HCT116 (cell line): ENCODE measurements at regions not wholly inside any gene's neighbourhood (a gene's known extent, or its start where the extent isn't known, plus 50 kb on each side); places are given as distances from the start of the nearest gene placed in this dataset.

Experiments used
- ATAC-seq: fragments of 200-7000 bp; cut with Tn5 transposase; 2 replicates; pipeline ENCODE4 v1.9.1; 2020; ENCODE audit warnings: mild to moderate bottlenecking, moderate library complexity
- BruUV-seq: library from RNA; stranded (reverse); fragments of 400-500 nt; replicated peaks from 2 replicates; lab custom pipeline; 2021; lab: Mats Ljungman, UMichigan
- CTCF ChIA-PET: fragments of 300-600 bp; sonication (Branson Sonifier 250); formaldehyde crosslinking; loops from one replicate; lab custom pipeline; 2021; ENCODE audit warnings: antibody characterized with exemption; lab: Charles Lee
- POLR2A ChIA-PET: fragments of 300-600, 350-600 bp; sonication (Branson Sonifier 250); formaldehyde crosslinking; loops from one replicate; lab custom pipeline; 2021; ENCODE audit warnings: antibody characterized with exemption; lab: Charles Lee
- RAD21 ChIA-PET, 2 experiments: fragments of 300-600 bp; sonication (Branson Sonifier 250); formaldehyde crosslinking; loops; one replicate each; lab custom pipeline; 2023; ENCODE audit warnings: low total read pairs in 2 of 2; ENCODE audit not compliant: uncharacterized antibody in 2 of 2, unreplicated experiment in 2 of 2, low non-redundant PET in 1 of 2; lab: Charles Lee
- DNase-seq: peaks from one replicate; pipeline ENCODE4 v3.0.0-alpha.2; 2010; ENCODE audit warnings: low read depth, low spot score
- H2AFZ ChIP-seq: fragments of 200-600 bp; shearing (Covaris generic), sonication (generic); 2 replicates; pipeline ENCODE4 v1.6.1; 2017; ENCODE audit warnings: low read depth, mixed run types, mixed read lengths, antibody characterized with exemption, low read length; ENCODE audit not compliant: poor library complexity, severe bottlenecking
- H3K27ac ChIP-seq: 2 replicates; pipeline ENCODE4 v1.5.1; 2012; ENCODE audit warnings: low read depth, low read length
- H3K27me3 ChIP-seq: fragments of 200-600 bp; sonication (generic); 2 replicates; pipeline ENCODE4 v1.6.1; 2016; ENCODE audit warnings: mixed run types, low read length, mixed read lengths; ENCODE audit not compliant: insufficient read depth
- H3K36me3 ChIP-seq, 2 experiments: fragments of 200-500 bp in 1 of 2; fragments of 200-600 bp in 1 of 2; sonication (Bioruptor generic) in 1 of 2; sonication (generic) in 1 of 2; 2 replicates each; pipeline versions ENCODE4 v1.5.1 to v1.6.1; 2014 to 2016; ENCODE audit warnings: low read length in 2 of 2, inconsistent platforms in 1 of 2, mixed read lengths in 1 of 2, mixed run types in 1 of 2; ENCODE audit not compliant: insufficient read depth in 2 of 2, control insufficient read depth in 1 of 2
- H3K4me1 ChIP-seq, 2 experiments: fragments of 200-600 bp in 1 of 2; sonication (generic) in 1 of 2; 2 replicates each; pipeline versions ENCODE4 v1.5.1 to v1.6.1; 2012 to 2017; ENCODE audit warnings: low read length in 2 of 2, inconsistent platforms in 1 of 2, mild to moderate bottlenecking in 1 of 2, mixed read lengths in 1 of 2, mixed run types in 1 of 2, moderate library complexity in 1 of 2; ENCODE audit not compliant: insufficient read depth in 2 of 2, control insufficient read depth in 1 of 2
- H3K4me2 ChIP-seq: fragments of 200-600 bp; sonication (generic); 2 replicates; pipeline ENCODE4 v1.6.1; 2017; ENCODE audit warnings: mixed run types, low read length, mixed read lengths
- H3K4me3 ChIP-seq, 2 experiments: fragments of 200-600 bp in 1 of 2; sonication (generic) in 1 of 2; replicated peaks in 1 of 2; 2 replicates each; pipeline ENCODE4 v1.5.1; 2011 to 2016; ENCODE audit warnings: low read length in 2 of 2, control low read depth in 1 of 2, low read depth in 1 of 2, mild to moderate bottlenecking in 1 of 2, mixed read lengths in 1 of 2, mixed run types in 1 of 2
- H3K79me2 ChIP-seq: fragments of 200-600 bp; sonication (generic); 2 replicates; pipeline ENCODE4 v1.6.1; 2017; ENCODE audit warnings: mild to moderate bottlenecking, mixed run types, low read length, moderate library complexity, mixed read lengths; ENCODE audit not compliant: insufficient read depth
- H3K9ac ChIP-seq: fragments of 200-600 bp; sonication (generic); 2 replicates; pipeline ENCODE4 v1.6.1; 2016; ENCODE audit warnings: low read length, mixed read lengths
- H3K9me2 ChIP-seq: fragments of 200-600 bp; sonication (generic), shearing (Covaris generic); 2 replicates; pipeline ENCODE4 v1.6.1; 2017; ENCODE audit warnings: mixed run types, mild to moderate bottlenecking, moderate library complexity; ENCODE audit not compliant: insufficient read depth
- H3K9me3 ChIP-seq, 2 experiments: fragments of 200-500 bp in 1 of 2; fragments of 200-600 bp in 1 of 2; sonication (Bioruptor generic) in 1 of 2; sonication (generic) in 1 of 2; 2 replicates each; pipeline ENCODE4 v1.6.1; 2014 to 2017; ENCODE audit warnings: low read length in 2 of 2, mixed read lengths in 2 of 2, inconsistent platforms in 1 of 2, low read depth in 1 of 2, mild to moderate bottlenecking in 1 of 2, mixed run types in 1 of 2, moderate library complexity in 1 of 2; ENCODE audit not compliant: control insufficient read depth in 1 of 2, insufficient read depth in 1 of 2
- H4K20me1 ChIP-seq: fragments of 200-600 bp; sonication (generic), shearing (Covaris generic); 2 replicates; pipeline ENCODE4 v1.6.1; 2017; ENCODE audit warnings: mixed run types, mild to moderate bottlenecking, moderate library complexity; ENCODE audit not compliant: insufficient read depth
- CBX3 ChIP-seq: IDR thresholded peaks from 2 replicates; pipeline ENCODE4 v1.6.1; 2012; ENCODE audit warnings: low read depth
- CEBPB ChIP-seq: IDR thresholded peaks from 2 replicates; pipeline ENCODE4 v1.6.1; 2012; ENCODE audit warnings: low read depth
- EGR1 ChIP-seq: IDR thresholded peaks from 2 replicates; pipeline ENCODE4 v1.6.1; 2012; ENCODE audit warnings: low read depth
- EZH2 ChIP-seq: fragments of 200-600 bp; sonication (generic); IDR thresholded peaks from 2 replicates; pipeline ENCODE4 v1.6.1; 2017; ENCODE audit warnings: antibody characterized with exemption, mixed run types
- EZH2phosphoT487 ChIP-seq: fragments of 200-600 bp; IDR thresholded peaks from 2 replicates; pipeline ENCODE4 v1.6.1; 2018; ENCODE audit warnings: antibody characterized with exemption, borderline replicate concordance
- FOSL1 ChIP-seq: IDR thresholded peaks from 2 replicates; pipeline ENCODE4 v1.6.1; 2012; ENCODE audit warnings: low read depth
- JUND ChIP-seq: IDR thresholded peaks from 2 replicates; pipeline ENCODE4 v1.6.1; 2012
- MAX ChIP-seq: IDR thresholded peaks from 2 replicates; pipeline ENCODE4 v1.6.1; 2012
- POLR2A ChIP-seq: IDR thresholded peaks from 2 replicates; pipeline ENCODE4 v1.7.0; 2011; ENCODE audit warnings: borderline replicate concordance; ENCODE audit not compliant: insufficient read depth, insufficient read length; ENCODE audit errors: extremely low read depth
- POLR2AphosphoS5 ChIP-seq: IDR thresholded peaks from 2 replicates; pipeline ENCODE4 v1.6.1; 2011; ENCODE audit warnings: mild to moderate bottlenecking, low read depth, low read length, moderate library complexity
- RAD21 ChIP-seq: IDR thresholded peaks from 2 replicates; pipeline ENCODE4 v1.6.1; 2012; ENCODE audit warnings: low read depth, mild to moderate bottlenecking
- REST ChIP-seq: IDR thresholded peaks from 2 replicates; pipeline ENCODE4 v1.6.1; 2012; ENCODE audit warnings: low read depth
- SRF ChIP-seq: IDR thresholded peaks from 2 replicates; pipeline ENCODE4 v1.6.1; 2012; ENCODE audit warnings: low read depth
- TCF7L2 ChIP-seq: IDR thresholded peaks from 2 replicates; pipeline ENCODE4 v1.7.0; 2011; ENCODE audit warnings: borderline replicate concordance, inconsistent platforms; ENCODE audit not compliant: insufficient read depth, insufficient read length; ENCODE audit errors: extremely low read depth
- YY1 ChIP-seq: IDR thresholded peaks from 2 replicates; pipeline ENCODE4 v1.6.1; 2011; ENCODE audit warnings: low read length, low read depth, moderate library complexity, mild to moderate bottlenecking; ENCODE audit not compliant: insufficient replicate concordance; ENCODE audit errors: extremely low read depth
- ZBTB33 ChIP-seq: IDR thresholded peaks from 2 replicates; pipeline ENCODE4 v1.6.1; 2011; ENCODE audit warnings: mild to moderate bottlenecking, low read length, moderate library complexity; ENCODE audit not compliant: insufficient replicate concordance; ENCODE audit errors: extremely low read depth
- ZNF274 ChIP-seq: fragments of 200-500 bp; sonication (Bioruptor generic); IDR thresholded peaks from 2 replicates; pipeline ENCODE4 v1.6.1; 2014; ENCODE audit warnings: mild to moderate bottlenecking, low read depth, low read length, inconsistent platforms
- intact Hi-C: fragments of 100-400 bp; cut with micrococcal nuclease; formaldehyde crosslinking; loops from 2 replicates; pipeline ENCODE4 v1.10.0; 2022
- TF ChIP-seq, protein P1 (sequence below), 3 experiments: fragments of 200-600 bp in 1 of 3; sonication (generic) in 1 of 3; IDR thresholded peaks in 2 of 3; conservative IDR thresholded peaks in 1 of 3; 2 replicates each; pipeline ENCODE4 v1.5.1; 2012 to 2017; ENCODE audit warnings: low read depth in 2 of 3, low read length in 2 of 3, antibody characterized with exemption in 1 of 3, borderline replicate concordance in 1 of 3, control low read depth in 1 of 3, mild to moderate bottlenecking in 1 of 3, mixed read lengths in 1 of 3, mixed run types in 1 of 3, moderate library complexity in 1 of 3; ENCODE audit not compliant: insufficient read depth in 1 of 3
- TF ChIP-seq, protein P2 (sequence below): IDR thresholded peaks from 2 replicates; pipeline ENCODE4 v1.6.1; 2012

- no peaks in the 10 kb centered on the region for H3K9me2 ChIP-seq
- H3K9ac ChIP-seq = no peak overlapping the region
- intact Hi-C loops = no loop called here
- no peaks in the 10 kb centered on the region for H3K36me3 ChIP-seq
- TF ChIP-seq CBX3 (no peak), CEBPB (no peak), ZBTB33 (no peak), YY1 (no peak), EGR1 (no peak), EZH2 (no peak), SRF (no peak), FOSL1 (no peak), REST (no peak), JUND (no peak), MAX (no peak), ZNF274 (no peak), RAD21 (no peak), TCF7L2 (no peak), EZH2phosphoT487 (no peak), POLR2A (no peak), POLR2AphosphoS5 (no peak)
- TF ChIP-seq, protein P1, sequence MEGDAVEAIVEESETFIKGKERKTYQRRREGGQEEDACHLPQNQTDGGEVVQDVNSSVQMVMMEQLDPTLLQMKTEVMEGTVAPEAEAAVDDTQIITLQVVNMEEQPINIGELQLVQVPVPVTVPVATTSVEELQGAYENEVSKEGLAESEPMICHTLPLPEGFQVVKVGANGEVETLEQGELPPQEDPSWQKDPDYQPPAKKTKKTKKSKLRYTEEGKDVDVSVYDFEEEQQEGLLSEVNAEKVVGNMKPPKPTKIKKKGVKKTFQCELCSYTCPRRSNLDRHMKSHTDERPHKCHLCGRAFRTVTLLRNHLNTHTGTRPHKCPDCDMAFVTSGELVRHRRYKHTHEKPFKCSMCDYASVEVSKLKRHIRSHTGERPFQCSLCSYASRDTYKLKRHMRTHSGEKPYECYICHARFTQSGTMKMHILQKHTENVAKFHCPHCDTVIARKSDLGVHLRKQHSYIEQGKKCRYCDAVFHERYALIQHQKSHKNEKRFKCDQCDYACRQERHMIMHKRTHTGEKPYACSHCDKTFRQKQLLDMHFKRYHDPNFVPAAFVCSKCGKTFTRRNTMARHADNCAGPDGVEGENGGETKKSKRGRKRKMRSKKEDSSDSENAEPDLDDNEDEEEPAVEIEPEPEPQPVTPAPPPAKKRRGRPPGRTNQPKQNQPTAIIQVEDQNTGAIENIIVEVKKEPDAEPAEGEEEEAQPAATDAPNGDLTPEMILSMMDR (IDR thresholded peaks at IDR 0.05 in 2 of 3, conservative IDR thresholded peaks at IDR 0.05 in 1 of 3; ENCODE audit: borderline replicate concordance in 1 of 3, insufficient read depth in 1 of 3, low read depth in 2 of 3, low read length in 2 of 3) = no peak
- TF ChIP-seq, protein P2, sequence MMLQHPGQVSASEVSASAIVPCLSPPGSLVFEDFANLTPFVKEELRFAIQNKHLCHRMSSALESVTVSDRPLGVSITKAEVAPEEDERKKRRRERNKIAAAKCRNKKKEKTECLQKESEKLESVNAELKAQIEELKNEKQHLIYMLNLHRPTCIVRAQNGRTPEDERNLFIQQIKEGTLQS = no peak
- no peaks in the 10 kb centered on the region for H3K9me3 ChIP-seq
- BruUV-seq = no TSS peak
- no peaks in the 10 kb centered on the region for H3K4me1 ChIP-seq
- no peak overlapping the region for H3K4me2 ChIP-seq
- no peaks in the 10 kb centered on the region for H4K20me1 ChIP-seq
- no peak overlapping the region for H2AFZ ChIP-seq
- ChIA-PET CTCF (no interaction called here), POLR2A (no interaction called here), RAD21 (no interaction called here)
- H3K27me3 ChIP-seq = no peaks in the 10 kb centered on the region
- DNase-seq (no peak), ATAC-seq (no peak)
- H3K27ac ChIP-seq = no peak overlapping the region
- H3K79me2 ChIP-seq = no peaks in the 10 kb centered on the region
- H3K4me3 ChIP-seq = no peak overlapping the region
Measured at GRCh38 chr7:124191713-124192112, 158.8 kb upstream of the TMEM229A start.
